ENCODE measurements at regions not wholly inside any gene's neighbourhood (a gene's known extent, or its start where the extent isn't known, plus 50 kb on each side); places are given as distances from the start of the nearest gene placed in this dataset.

GRCh38 chr5:30968971-30969370 is 224.5 kb upstream of the CDH6 start:
- no peaks in the 10 kb centered on the region for H4K20me1 ChIP-seq (ENCODE audit: insufficient read depth)
- DNase-seq = no peak
- H3K4me1 ChIP-seq (ENCODE audit: control insufficient read depth in 1 of 2, insufficient read depth in 2 of 2, low read depth in 1 of 2, low read length in 1 of 2) = no peaks in the 10 kb centered on the region
- CTCF ChIA-PET = interaction anchor here (0.6 kb wide), 1 partner anchor 12 kb away, joined by 3 read pairs; no protein-coding TSS in a partner anchor
- 9% methylated on average over 1 of the region's 1 CpG for WGBS (ENCODE audit: low lambda C conversion rate)
- H2AFZ ChIP-seq (ENCODE audit: low read depth) = no peak overlapping the region
- no peak overlapping the region for H3K4me2 ChIP-seq
- H3K27ac ChIP-seq (ENCODE audit: low read depth in 2 of 2, low read length in 1 of 2) = no peak overlapping the region
- no peaks in the 10 kb centered on the region for H3K9me3 ChIP-seq
- no peaks in the 10 kb centered on the region for H3K36me3 ChIP-seq (replicated peaks in 1 of 2; ENCODE audit: control insufficient read depth in 1 of 2, insufficient read depth in 2 of 2, low read length in 1 of 2)
- no peaks in the 10 kb centered on the region for H3F3A ChIP-seq (replicated peaks; ENCODE audit: insufficient read depth)
- H3K4me3 ChIP-seq (ENCODE audit: low read depth in 2 of 2, low read length in 1 of 2) = no peak overlapping the region
- no peaks in the 10 kb centered on the region for H3K79me2 ChIP-seq (ENCODE audit: insufficient read depth)
- TF ChIP-seq MXI1 (IDR thresholded peaks at IDR 0.05; ENCODE audit: low read depth, low read length) (no peak), EP300 (IDR thresholded peaks at IDR 0.05; ENCODE audit: borderline replicate concordance in 1 of 2, low read depth in 1 of 2, low read length in 1 of 2) (no peak), CHD2 (IDR thresholded peaks at IDR 0.05; ENCODE audit: low read length, partially characterized antibody) (no peak), USF2 (IDR thresholded peaks at IDR 0.05; ENCODE audit: borderline replicate concordance, low read depth, low read length) (no peak), RFX5 (IDR thresholded peaks at IDR 0.05; ENCODE audit: low read length) (no peak), POLR2AphosphoS5 (IDR thresholded peaks at IDR 0.05; ENCODE audit: low read depth, low read length) (no peak), PBX3 (IDR thresholded peaks at IDR 0.05) (no peak), RCOR1 (IDR thresholded peaks at IDR 0.05; ENCODE audit: low read length) (no peak), NRF1 (IDR thresholded peaks at IDR 0.05; ENCODE audit: low read depth, low read length) (no peak)
- TF ChIP-seq, protein P1, sequence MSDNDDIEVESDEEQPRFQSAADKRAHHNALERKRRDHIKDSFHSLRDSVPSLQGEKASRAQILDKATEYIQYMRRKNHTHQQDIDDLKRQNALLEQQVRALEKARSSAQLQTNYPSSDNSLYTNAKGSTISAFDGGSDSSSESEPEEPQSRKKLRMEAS (IDR thresholded peaks at IDR 0.05; ENCODE audit: low read depth) = no peak
- no peaks in the 10 kb centered on the region for H3K9me2 ChIP-seq
- no peaks in the 10 kb centered on the region for H3K27me3 ChIP-seq (ENCODE audit: insufficient read depth)
- H3K9ac ChIP-seq = no peak overlapping the region
- POLR2A ChIA-PET = no interaction called here

GRCh38 chr5:30960036-30960435 is 233.4 kb upstream of the CDH6 start:
- no peaks in the 10 kb centered on the region for H3K79me2 ChIP-seq (ENCODE audit: insufficient read depth)
- no peak overlapping the region for H3K27ac ChIP-seq (ENCODE audit: low read depth in 2 of 2, low read length in 1 of 2)
- no peaks in the 10 kb centered on the region for H3K4me1 ChIP-seq (ENCODE audit: control insufficient read depth in 1 of 2, insufficient read depth in 2 of 2, low read depth in 1 of 2, low read length in 1 of 2)
- ChIA-PET CTCF (no interaction called here), POLR2A (no interaction called here)
- H3K9me3 ChIP-seq = no peaks in the 10 kb centered on the region
- WGBS (ENCODE audit: low lambda C conversion rate) = 0% methylated on average over 1 of the region's 1 CpG
- no peak overlapping the region for H3K4me2 ChIP-seq
- H3K36me3 ChIP-seq (replicated peaks in 1 of 2; ENCODE audit: control insufficient read depth in 1 of 2, insufficient read depth in 2 of 2, low read length in 1 of 2) = no peaks in the 10 kb centered on the region
- H3K4me3 ChIP-seq (ENCODE audit: low read depth in 2 of 2, low read length in 1 of 2) = no peak overlapping the region
- DNase-seq = no peak
- H4K20me1 ChIP-seq (ENCODE audit: insufficient read depth) = no peaks in the 10 kb centered on the region
- H2AFZ ChIP-seq (ENCODE audit: low read depth) = no peak overlapping the region
- no peaks in the 10 kb centered on the region for H3F3A ChIP-seq (replicated peaks; ENCODE audit: insufficient read depth)
- H3K9me2 ChIP-seq = no peaks in the 10 kb centered on the region
- no peak overlapping the region for H3K9ac ChIP-seq
- no peaks in the 10 kb centered on the region for H3K27me3 ChIP-seq (ENCODE audit: insufficient read depth)
- no peak for TF ChIP-seq JUND (IDR thresholded peaks at IDR 0.05)
- TF ChIP-seq FOSL2 (IDR thresholded peaks at IDR 0.05; ENCODE audit: borderline replicate concordance, low read depth) = no peak
- no peak for TF ChIP-seq CHD2 (IDR thresholded peaks at IDR 0.05; ENCODE audit: low read length, partially characterized antibody)
- no peak for TF ChIP-seq FOXM1 (IDR thresholded peaks at IDR 0.05; ENCODE audit: low read depth)
- TF ChIP-seq RFX5 (IDR thresholded peaks at IDR 0.05; ENCODE audit: low read length) = no peak
- no peak for TF ChIP-seq ELF1 (IDR thresholded peaks at IDR 0.05)
- no peak for TF ChIP-seq EZH2phosphoT487 (IDR thresholded peaks at IDR 0.05; ENCODE audit: borderline replicate concordance, low read depth)
- no peak for TF ChIP-seq TCF12 (IDR thresholded peaks at IDR 0.05)
- TF ChIP-seq, protein P1 (IDR thresholded peaks at IDR 0.05; ENCODE audit: low read depth) = no peak
- TF ChIP-seq USF2 (IDR thresholded peaks at IDR 0.05; ENCODE audit: borderline replicate concordance, low read depth, low read length) = no peak
- no peak for TF ChIP-seq NRF1 (IDR thresholded peaks at IDR 0.05; ENCODE audit: low read depth, low read length)
- no peak for TF ChIP-seq REST (IDR thresholded peaks at IDR 0.05; ENCODE audit: low read depth, low read length)
- TF ChIP-seq, protein P2, sequence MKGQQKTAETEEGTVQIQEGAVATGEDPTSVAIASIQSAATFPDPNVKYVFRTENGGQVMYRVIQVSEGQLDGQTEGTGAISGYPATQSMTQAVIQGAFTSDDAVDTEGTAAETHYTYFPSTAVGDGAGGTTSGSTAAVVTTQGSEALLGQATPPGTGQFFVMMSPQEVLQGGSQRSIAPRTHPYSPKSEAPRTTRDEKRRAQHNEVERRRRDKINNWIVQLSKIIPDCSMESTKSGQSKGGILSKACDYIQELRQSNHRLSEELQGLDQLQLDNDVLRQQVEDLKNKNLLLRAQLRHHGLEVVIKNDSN (IDR thresholded peaks at IDR 0.05; ENCODE audit: borderline replicate concordance, low read depth) = no peak
- TF ChIP-seq, protein P3, sequence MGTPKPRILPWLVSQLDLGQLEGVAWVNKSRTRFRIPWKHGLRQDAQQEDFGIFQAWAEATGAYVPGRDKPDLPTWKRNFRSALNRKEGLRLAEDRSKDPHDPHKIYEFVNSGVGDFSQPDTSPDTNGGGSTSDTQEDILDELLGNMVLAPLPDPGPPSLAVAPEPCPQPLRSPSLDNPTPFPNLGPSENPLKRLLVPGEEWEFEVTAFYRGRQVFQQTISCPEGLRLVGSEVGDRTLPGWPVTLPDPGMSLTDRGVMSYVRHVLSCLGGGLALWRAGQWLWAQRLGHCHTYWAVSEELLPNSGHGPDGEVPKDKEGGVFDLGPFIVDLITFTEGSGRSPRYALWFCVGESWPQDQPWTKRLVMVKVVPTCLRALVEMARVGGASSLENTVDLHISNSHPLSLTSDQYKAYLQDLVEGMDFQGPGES (IDR thresholded peaks at IDR 0.05; ENCODE audit: low read depth, low read length) = no peak

Data from SK-N-SH (cell line).